ENCODE measurements at regions not wholly inside any gene's neighbourhood (a gene's known extent, or its start where the extent isn't known, plus 50 kb on each side); places are given as distances from the start of the nearest gene placed in this dataset.

- no peak for TF ChIP-seq ZNF274 (IDR thresholded peaks at IDR 0.05; ENCODE audit: borderline replicate concordance, low read depth, low read length)
- TF ChIP-seq FOSL1 (tag; conservative IDR thresholded peaks at IDR 0.05), result peak; percentile 30; the same call in 1 of the 2 replicates
- TF ChIP-seq TEAD2 (tag; IDR thresholded peaks at IDR 0.05), result no peak
- no peak for TF ChIP-seq CBFA2T3 (IDR thresholded peaks at IDR 0.05)
- no peak for TF ChIP-seq RBM14 (IDR thresholded peaks at IDR 0.05; ENCODE audit: borderline replicate concordance, insufficient read depth, low read depth, low read length)
- no peak for TF ChIP-seq CREM (IDR thresholded peaks at IDR 0.05; ENCODE audit: low read depth)
- no peak for TF ChIP-seq MTA3 (IDR thresholded peaks at IDR 0.05; ENCODE audit: borderline replicate concordance)
- peak; percentile 31; the same call in 1 of the 2 replicates for TF ChIP-seq JUND (IDR thresholded peaks at IDR 0.05; ENCODE audit: borderline replicate concordance, low read depth, low read length)
- TF ChIP-seq JUND (tag; IDR thresholded peaks at IDR 0.05; ENCODE audit: borderline replicate concordance, low read depth, low read length), result no peak
- DNase-seq (ENCODE audit: extremely low read depth in 1 of 4, low spot score in 3 of 4), result no peak
- Histone ChIP-seq H3K9ac (ENCODE audit: insufficient read depth in 1 of 2, low read depth in 2 of 2, low read length in 2 of 2) (no peak overlapping the region), H3K4me3 (no peak overlapping the region), H3K36me3 (ENCODE audit: control insufficient read depth, insufficient read depth, low read length) (no peaks in the 10 kb centered on the region), H2AFZ (ENCODE audit: low read depth, low read length) (no peak overlapping the region), H3K9me3 (replicated peaks; ENCODE audit: control insufficient read depth, insufficient read depth, low read depth, low read length) (no peaks in the 10 kb centered on the region), H3K79me2 (ENCODE audit: control insufficient read depth, insufficient read depth, low read length) (no peaks in the 10 kb centered on the region), H4K20me1 (replicated peaks; ENCODE audit: control insufficient read depth, insufficient read depth, low read length) (no peaks in the 10 kb centered on the region), H3K4me1 (replicated peaks in 1 of 2; ENCODE audit: control insufficient read depth in 2 of 2, insufficient read depth in 2 of 2, low read length in 2 of 2) (no peaks in the 10 kb centered on the region), H3K9me1 (ENCODE audit: control insufficient read depth, insufficient read depth, low read length) (peaks cover 6% of the 10 kb centered on the region), H3K27ac (ENCODE audit: extremely low read depth, low read depth, low read length) (no peak overlapping the region), H3K4me2 (ENCODE audit: insufficient read depth, low read length) (no peak overlapping the region), H3K27me3 (ENCODE audit: control insufficient read depth in 2 of 2, insufficient read depth in 2 of 2, low read length in 2 of 2) (peaks cover 0 to 18% of the 10 kb centered on the region in 2 experiments; a peak in 2 of 5 replicates)
- ATAC-seq, result no peak
- FAIRE-seq, result no peak
- intact Hi-C loops (cut with micrococcal nuclease) (no loop called here), in situ Hi-C loops (cut with MboI) (no loop called here)
- CTCF ChIA-PET (ENCODE audit: low intra/inter-chr PET ratio), result no interaction called here
- 1% methylated on average over 20 of the region's 20 CpGs for WGBS (ENCODE audit: insufficient coverage, low coverage, missing lambda C conversion rate)
- BruUV-seq (replicated peaks), result no TSS peak
- POLR2A ChIA-PET, result interaction anchor here (1.7 kb wide), 1 partner anchor 9 kb away, joined by 6 read pairs; no protein-coding TSS in a partner anchor
Observed at GRCh38 chr6:159422041-159422984, 253.1 kb downstream of the FNDC1 start.

Measured in K562 (cell line).